ENCODE measurements at regions not wholly inside any gene's neighbourhood (a gene's known extent, or its start where the extent isn't known, plus 50 kb on each side); places are given as distances from the start of the nearest gene placed in this dataset.
"Not testable (repeated sequence)": the region's sequence is repeated elsewhere in the genome, so short reads cannot be mapped to it uniquely, and the experiment has no call there.

GRCh38 chr16:8452941-8453340 lies 137.4 kb downstream of the TMEM114 start:
- DNase-seq = peak; percentile 11

- no peak for DNase-seq
Observed at GRCh38 chr16:8436931-8437330, 153.4 kb downstream of the TMEM114 start.

- no peak for DNase-seq
Observed at GRCh38 chr16:8431783-8432182, 158.5 kb downstream of the TMEM114 start.

- DNase-seq = no peak
Observed at GRCh38 chr16:8430401-8430800, 159.9 kb downstream of the TMEM114 start.

GRCh38 chr16:8426569-8426968 lies 163.7 kb downstream of the TMEM114 start:
- no peak for DNase-seq

- no peak for DNase-seq
Observed at GRCh38 chr16:8417145-8417544, 173.2 kb downstream of the TMEM114 start.

- DNase-seq = no peak
Observed at GRCh38 chr16:8408855-8409567, 181.3 kb downstream of the TMEM114 start.

- DNase-seq = no peak
Observed at GRCh38 chr16:8407351-8407750, 183.0 kb downstream of the TMEM114 start.

- DNase-seq = no peak
Observed at GRCh38 chr16:8403978-8404749, 186.1 kb downstream of the TMEM114 start.

- no peak for DNase-seq
Observed at GRCh38 chr16:8402981-8403843, 187.1 kb downstream of the TMEM114 start.

GRCh38 chr16:8400683-8401082 lies 189.6 kb downstream of the TMEM114 start:
- not testable (repeated sequence) for DNase-seq

GRCh38 chr16:8398548-8398947 lies 191.8 kb downstream of the TMEM114 start:
- no peak for DNase-seq

GRCh38 chr16:8397223-8397622 lies 193.1 kb downstream of the TMEM114 start:
- DNase-seq = no peak

GRCh38 chr16:8396463-8396862 lies 193.8 kb downstream of the TMEM114 start:
- no peak for DNase-seq

- DNase-seq = no peak
Observed at GRCh38 chr16:8391257-8391656, 199.1 kb downstream of the TMEM114 start.

GRCh38 chr16:8388684-8389083 lies 201.6 kb downstream of the TMEM114 start:
- DNase-seq = no peak

- DNase-seq = no peak
Observed at GRCh38 chr16:8381814-8382213, 208.5 kb downstream of the TMEM114 start.

GRCh38 chr16:8380311-8380710 lies 210.0 kb downstream of the TMEM114 start:
- no peak for DNase-seq

- DNase-seq = no peak
Observed at GRCh38 chr16:8377864-8378263, 212.4 kb downstream of the TMEM114 start.

GRCh38 chr16:8376858-8377257 lies 213.5 kb downstream of the TMEM114 start:
- DNase-seq = no peak

GRCh38 chr16:8376430-8376829 lies 213.9 kb downstream of the TMEM114 start:
- DNase-seq = no peak

GRCh38 chr16:8375232-8375587 lies 215.1 kb downstream of the TMEM114 start:
- DNase-seq = no peak

GRCh38 chr16:8374586-8375231 lies 215.6 kb downstream of the TMEM114 start:
- DNase-seq = no peak

All from islet precursor cell (in vitro differentiated cells).